DND-41 (cell line): ENCODE measurements at regions not wholly inside any gene's neighbourhood (a gene's known extent, or its start where the extent isn't known, plus 50 kb on each side); places are given as distances from the start of the nearest gene placed in this dataset.

Experiments
- ATAC-seq: fragments of 200-7000 bp; cut with Tn5 transposase; 3 replicates; pipeline ENCODE4 v1.9.1; 2021; ENCODE audit warnings: low read depth; ENCODE audit not compliant: insufficient read depth
- DNase-seq: peaks from one replicate; pipeline ENCODE4 v3.0.0-alpha.2; 2020
- H2AFZ ChIP-seq: 2 replicates; pipeline ENCODE4 v1.6.0; 2012; ENCODE audit warnings: low read depth, low read length
- H3K27ac ChIP-seq: 2 replicates; pipeline ENCODE4 v1.5.1; 2012; ENCODE audit warnings: low read length, inconsistent platforms
- H3K27me3 ChIP-seq: fragments of 200-600 bp; sonication (generic); 2 replicates; pipeline ENCODE4 v1.6.0; 2012; ENCODE audit warnings: low read length, mild to moderate bottlenecking, inconsistent platforms; ENCODE audit not compliant: insufficient read depth, poor library complexity
- H3K36me3 ChIP-seq: 2 replicates; pipeline ENCODE4 v1.5.1; 2012; ENCODE audit warnings: low read length, inconsistent platforms; ENCODE audit not compliant: insufficient read depth
- H3K4me1 ChIP-seq: 2 replicates; pipeline ENCODE4 v1.5.1; 2012; ENCODE audit warnings: mild to moderate bottlenecking, low read length; ENCODE audit not compliant: insufficient read depth
- H3K4me2 ChIP-seq: 2 replicates; pipeline ENCODE4 v1.6.0; 2012; ENCODE audit warnings: mild to moderate bottlenecking, moderate library complexity, low read length, inconsistent platforms; ENCODE audit not compliant: insufficient read depth
- H3K4me3 ChIP-seq, 2 experiments: fragments of 200-600 bp in 1 of 2; shearing (Covaris generic) in 1 of 2; 2 replicates each; pipeline ENCODE4 v1.5.1; 2012 to 2016; ENCODE audit warnings: inconsistent platforms in 2 of 2, low read length in 2 of 2, mild to moderate bottlenecking in 2 of 2, low read depth in 1 of 2, moderate library complexity in 1 of 2
- H3K79me2 ChIP-seq: 2 replicates; pipeline ENCODE4 v1.6.0; 2012; ENCODE audit warnings: low read length, inconsistent platforms; ENCODE audit not compliant: insufficient read depth
- H3K9ac ChIP-seq: 2 replicates; pipeline ENCODE4 v1.6.0; 2012; ENCODE audit warnings: low read depth, mild to moderate bottlenecking, inconsistent platforms, low read length, moderate library complexity
- H3K9me3 ChIP-seq: 2 replicates; pipeline ENCODE4 v1.5.1; 2012; ENCODE audit warnings: low read length, moderate library complexity, mild to moderate bottlenecking, inconsistent platforms; ENCODE audit not compliant: insufficient read depth, severe bottlenecking
- H4K20me1 ChIP-seq: 2 replicates; pipeline ENCODE4 v1.6.0; 2012; ENCODE audit warnings: low read length; ENCODE audit not compliant: insufficient read depth
- CTCF ChIP-seq: IDR thresholded peaks from 2 replicates; pipeline ENCODE4 v1.5.1; 2012; ENCODE audit warnings: borderline replicate concordance, low read length, moderate library complexity, mild to moderate bottlenecking; ENCODE audit not compliant: poor library complexity, severe bottlenecking; ENCODE audit errors: extremely low read depth
- EZH2 ChIP-seq: IDR thresholded peaks from 3 replicates; pipeline ENCODE4 v1.6.1; 2012; ENCODE audit warnings: borderline replicate concordance, low read depth, mild to moderate bottlenecking, moderate library complexity, low read length, inconsistent platforms; ENCODE audit not compliant: severe bottlenecking

- Histone ChIP-seq H3K79me2 (no peaks in the 10 kb centered on the region), H3K4me2 (no peak overlapping the region), H2AFZ (no peak overlapping the region), H3K27ac (no peak overlapping the region), H3K9me3 (no peaks in the 10 kb centered on the region), H3K4me1 (no peaks in the 10 kb centered on the region), H3K4me3 (no peak overlapping the region), H3K9ac (no peak overlapping the region), H4K20me1 (no peaks in the 10 kb centered on the region), H3K36me3 (no peaks in the 10 kb centered on the region), H3K27me3 (no peaks in the 10 kb centered on the region)
- DNase-seq (no peak), ATAC-seq (no peak)
- TF ChIP-seq CTCF, result no peak
- TF ChIP-seq EZH2, result no peak
Observed at GRCh38 chr18:73458186-73458964, 590.6 kb upstream of the NETO1 start.

- Histone ChIP-seq H4K20me1 (no peaks in the 10 kb centered on the region), H3K4me1 (no peaks in the 10 kb centered on the region), H3K4me3 (no peak overlapping the region), H3K27me3 (no peaks in the 10 kb centered on the region), H3K36me3 (no peaks in the 10 kb centered on the region), H3K27ac (no peak overlapping the region), H2AFZ (no peak overlapping the region), H3K9me3 (no peaks in the 10 kb centered on the region), H3K9ac (no peak overlapping the region), H3K79me2 (no peaks in the 10 kb centered on the region), H3K4me2 (no peak overlapping the region)
- no peak for ATAC-seq
- DNase-seq, result no peak
- TF ChIP-seq CTCF (no peak), EZH2 (no peak)
Observed at GRCh38 chr18:73456643-73457042, 588.9 kb upstream of the NETO1 start.

GRCh38 chr18:73452866-73453265 lies 585.1 kb upstream of the NETO1 start:
- H3K9me3 ChIP-seq, result no peaks in the 10 kb centered on the region
- no peak overlapping the region for H3K27ac ChIP-seq
- DNase-seq, result no peak
- H3K79me2 ChIP-seq, result no peaks in the 10 kb centered on the region
- H3K4me3 ChIP-seq, result no peak overlapping the region
- H3K4me1 ChIP-seq, result no peaks in the 10 kb centered on the region
- no peaks in the 10 kb centered on the region for H3K27me3 ChIP-seq
- no peak for TF ChIP-seq CTCF
- no peak for TF ChIP-seq EZH2
- H3K36me3 ChIP-seq, result no peaks in the 10 kb centered on the region
- no peaks in the 10 kb centered on the region for H4K20me1 ChIP-seq
- no peak overlapping the region for H3K9ac ChIP-seq
- ATAC-seq, result no peak
- no peak overlapping the region for H2AFZ ChIP-seq
- no peak overlapping the region for H3K4me2 ChIP-seq
